AG04450 (cell line): ENCODE measurements at regions not wholly inside any gene's neighbourhood (a gene's known extent, or its start where the extent isn't known, plus 50 kb on each side); places are given as distances from the start of the nearest gene placed in this dataset.

Source experiments
- CTCF ChIA-PET: fragments of 300-600, 350-600 bp; formaldehyde crosslinking; extraction: SDS; loops from one replicate; lab custom pipeline; 2022; ENCODE audit warnings: antibody characterized with exemption, inconsistent platforms; lab: Charles Lee
- POLR2A ChIA-PET: fragments of 350-600 bp; formaldehyde crosslinking; extraction: SDS; loops from one replicate; lab custom pipeline; 2021; ENCODE audit warnings: antibody characterized with exemption, inconsistent platforms; lab: Yijun Ruan, JAX
- DNase-seq: peaks from one replicate; pipeline ENCODE4 v3.0.0-alpha.2; 2011; ENCODE audit warnings: low read depth, low spot score
- H3K27ac ChIP-seq: one replicate; pipeline ENCODE4 v1.5.1; 2012; ENCODE audit warnings: low read depth, low read length, control low read depth
- H3K27me3 ChIP-seq: one replicate; pipeline ENCODE4 v1.6.0; 2012; ENCODE audit warnings: low read length; ENCODE audit not compliant: control insufficient read depth, insufficient read depth
- H3K4me3 ChIP-seq: 2 replicates; pipeline ENCODE4 v1.5.1; 2011; ENCODE audit warnings: mild to moderate bottlenecking, low read depth, low read length, control low read depth
- H3K9me3 ChIP-seq: 2 replicates; pipeline ENCODE4 v1.5.1; 2012; ENCODE audit warnings: low read length; ENCODE audit not compliant: control insufficient read depth, insufficient read depth
- TF ChIP-seq, protein P1 (sequence below): IDR thresholded peaks from 2 replicates; pipeline ENCODE4 v1.5.1; 2011; ENCODE audit warnings: low read depth, low read length, control low read depth, inconsistent platforms

DNA sequence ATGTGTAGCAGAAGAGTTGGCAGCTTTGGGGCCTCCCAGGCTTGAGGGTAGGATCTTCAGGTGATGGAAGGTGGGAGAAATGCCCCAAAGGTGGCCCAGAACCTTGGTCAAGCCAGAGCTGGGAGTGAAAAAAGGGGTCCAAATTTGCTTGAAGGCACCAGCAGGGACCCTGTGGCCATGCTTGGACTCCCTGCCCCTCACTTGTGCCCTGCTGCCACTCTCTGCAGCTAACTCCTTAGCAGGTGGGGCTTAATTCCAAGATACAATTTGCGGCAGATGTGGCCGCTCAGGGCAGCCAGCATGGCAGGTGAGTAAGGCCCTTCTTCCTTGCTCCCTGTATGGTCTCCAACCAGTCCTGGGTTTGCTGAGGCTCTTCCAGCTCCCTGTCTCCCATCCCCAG lies 51.3 kb upstream of the ADRA1D start:
- no peak for DNase-seq
- no peaks in the 10 kb centered on the region for H3K9me3 ChIP-seq
- POLR2A ChIA-PET: no interaction called here
- no peak overlapping the region for H3K4me3 ChIP-seq
- H3K27ac ChIP-seq: no peak overlapping the region
- peaks cover 2% of the 10 kb centered on the region for H3K27me3 ChIP-seq
- CTCF ChIA-PET: interaction anchor here (0.5 kb wide), 1 partner anchor 308 kb away, joined by 3 read pairs; no protein-coding TSS in a partner anchor
- TF ChIP-seq, protein P1, sequence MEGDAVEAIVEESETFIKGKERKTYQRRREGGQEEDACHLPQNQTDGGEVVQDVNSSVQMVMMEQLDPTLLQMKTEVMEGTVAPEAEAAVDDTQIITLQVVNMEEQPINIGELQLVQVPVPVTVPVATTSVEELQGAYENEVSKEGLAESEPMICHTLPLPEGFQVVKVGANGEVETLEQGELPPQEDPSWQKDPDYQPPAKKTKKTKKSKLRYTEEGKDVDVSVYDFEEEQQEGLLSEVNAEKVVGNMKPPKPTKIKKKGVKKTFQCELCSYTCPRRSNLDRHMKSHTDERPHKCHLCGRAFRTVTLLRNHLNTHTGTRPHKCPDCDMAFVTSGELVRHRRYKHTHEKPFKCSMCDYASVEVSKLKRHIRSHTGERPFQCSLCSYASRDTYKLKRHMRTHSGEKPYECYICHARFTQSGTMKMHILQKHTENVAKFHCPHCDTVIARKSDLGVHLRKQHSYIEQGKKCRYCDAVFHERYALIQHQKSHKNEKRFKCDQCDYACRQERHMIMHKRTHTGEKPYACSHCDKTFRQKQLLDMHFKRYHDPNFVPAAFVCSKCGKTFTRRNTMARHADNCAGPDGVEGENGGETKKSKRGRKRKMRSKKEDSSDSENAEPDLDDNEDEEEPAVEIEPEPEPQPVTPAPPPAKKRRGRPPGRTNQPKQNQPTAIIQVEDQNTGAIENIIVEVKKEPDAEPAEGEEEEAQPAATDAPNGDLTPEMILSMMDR: no peak

DNA sequence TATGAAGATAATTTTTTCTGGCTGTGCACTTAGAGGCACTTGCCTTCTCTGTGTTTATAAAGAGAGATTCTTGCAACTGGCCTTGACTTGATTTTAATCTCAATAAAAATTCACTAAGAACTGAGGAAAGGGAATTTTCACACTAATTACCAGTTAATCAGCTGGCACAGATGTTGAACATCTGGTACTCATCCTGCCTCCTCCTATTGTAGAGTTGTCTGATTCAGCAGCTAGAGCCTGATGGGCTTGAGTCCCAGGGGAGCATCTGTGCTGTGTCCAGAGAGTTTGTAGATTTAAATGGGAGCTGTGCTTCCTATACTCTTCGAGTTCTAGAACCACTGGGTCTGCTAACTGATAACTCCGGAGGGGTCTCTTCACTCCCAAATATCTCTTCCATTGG lies 50.7 kb upstream of the ADRA1D start:
- Histone ChIP-seq H3K27ac (no peak overlapping the region), H3K4me3 (no peak overlapping the region), H3K9me3 (no peaks in the 10 kb centered on the region), H3K27me3 (peaks cover 8% of the 10 kb centered on the region)
- TF ChIP-seq, protein P1: no peak
- ChIA-PET POLR2A (no interaction called here), CTCF (no interaction called here)
- DNase-seq: no peak

- DNase-seq: no peak
- Histone ChIP-seq H3K27ac (no peak overlapping the region), H3K9me3 (no peaks in the 10 kb centered on the region), H3K27me3 (peaks cover 8% of the 10 kb centered on the region), H3K4me3 (no peak overlapping the region)
- ChIA-PET CTCF (no interaction called here), POLR2A (no interaction called here)
- TF ChIP-seq, protein P1: no peak
Observed at GRCh38 chr20:4299216-4299615, 50.1 kb upstream of the ADRA1D start.
